ENCODE measurements at regions not wholly inside any gene's neighbourhood (a gene's known extent, or its start where the extent isn't known, plus 50 kb on each side); places are given as distances from the start of the nearest gene placed in this dataset.

DNA sequence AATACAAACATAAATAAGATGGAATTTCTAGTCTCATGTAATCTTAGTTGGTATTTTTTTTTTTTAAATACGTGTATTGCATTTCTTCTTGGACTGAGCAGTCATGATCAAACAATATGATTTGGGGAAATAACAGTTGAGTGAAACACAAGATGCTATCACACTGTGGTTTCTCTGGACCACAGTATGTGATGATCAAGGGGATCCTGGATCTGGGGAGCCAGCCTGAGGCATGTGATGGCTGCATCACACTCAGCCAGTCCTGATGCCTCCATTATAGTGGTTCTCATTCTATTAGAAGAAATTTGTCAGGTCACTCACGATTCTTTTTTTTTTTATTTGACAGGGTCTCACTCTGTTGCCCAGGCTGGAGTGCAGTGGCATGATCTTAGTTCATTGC lies 495.9 kb upstream of the POT1 start:
- no peak for TF ChIP-seq CTCF (IDR thresholded peaks at IDR 0.05)
- no peak for TF ChIP-seq POLR2A (IDR thresholded peaks at IDR 0.05)
